CD4-positive, alpha-beta memory T cell (primary cell): ENCODE measurements at regions not wholly inside any gene's neighbourhood (a gene's known extent, or its start where the extent isn't known, plus 50 kb on each side); places are given as distances from the start of the nearest gene placed in this dataset.

ENCODE experiments used
- CTCF ChIA-PET: fragments of 350-600 bp; sonication (Branson Sonifier 250); formaldehyde crosslinking; loops from one replicate; lab custom pipeline; 2021; ENCODE audit warnings: inconsistent platforms; ENCODE audit not compliant: partially characterized antibody; lab: Charles Lee
- POLR2A ChIA-PET: fragments of 350-600 bp; sonication (Branson Sonifier 250); formaldehyde crosslinking; loops from one replicate; lab custom pipeline; 2021; ENCODE audit not compliant: partially characterized antibody; lab: Charles Lee
- DNase-seq, 5 donors: peaks; one replicate each; pipeline versions ENCODE4 v3.0.0 to v3.0.0-alpha.2; 2020 to 2022; ENCODE audit warnings: mixed read lengths in 1 of 5
- H3K27ac ChIP-seq: one replicate; pipeline ENCODE4 v1.7.0; 2013; ENCODE audit warnings: low read depth, low read length
- H3K27me3 ChIP-seq: 2 replicates; pipeline ENCODE4 v1.7.0; 2013; ENCODE audit warnings: mild to moderate bottlenecking, low read length, moderate library complexity; ENCODE audit not compliant: insufficient read depth
- H3K36me3 ChIP-seq: 2 replicates; pipeline ENCODE4 v1.7.0; 2013; ENCODE audit warnings: mild to moderate bottlenecking, low read length, moderate library complexity; ENCODE audit not compliant: insufficient read depth
- H3K4me1 ChIP-seq: 2 replicates; pipeline ENCODE4 v1.7.0; 2013; ENCODE audit warnings: mild to moderate bottlenecking, low read length, moderate library complexity; ENCODE audit not compliant: insufficient read depth
- H3K4me3 ChIP-seq, 2 donors: one replicate each; pipeline ENCODE4 v1.7.0; 2013; ENCODE audit warnings: low read length in 2 of 2, mild to moderate bottlenecking in 1 of 2
- H3K9me3 ChIP-seq, 2 donors: one replicate each; pipeline ENCODE4 v1.7.0; 2013; ENCODE audit warnings: low read length in 2 of 2, control low read depth in 1 of 2; ENCODE audit not compliant: control insufficient read depth in 1 of 2
- H3K27ac Mint-ChIP-seq, 7 donors: one replicate each; pipeline ENCODE4 v1.8.0; 2020 to 2021; ENCODE audit warnings: mixed read lengths in 7 of 7, mild to moderate bottlenecking in 6 of 7, inconsistent platforms in 3 of 7, moderate library complexity in 3 of 7
- H3K27me3 Mint-ChIP-seq, 2 donors: one replicate each; pipeline ENCODE4 v1.8.0; 2020 to 2021; ENCODE audit warnings: mixed read lengths in 2 of 2
- H3K36me3 Mint-ChIP-seq, 2 donors: one replicate each; pipeline ENCODE4 v1.8.0; 2020 to 2021; ENCODE audit warnings: mixed read lengths in 2 of 2, inconsistent platforms in 1 of 2, mild to moderate bottlenecking in 1 of 2
- H3K4me1 Mint-ChIP-seq, 4 donors: one replicate each; pipeline ENCODE4 v1.8.0; 2020 to 2021; ENCODE audit warnings: mixed read lengths in 4 of 4, mild to moderate bottlenecking in 1 of 4
- H3K4me3 Mint-ChIP-seq, 8 donors: one replicate each; pipeline ENCODE4 v1.8.0; 2020 to 2021; ENCODE audit warnings: mixed read lengths in 8 of 8, mild to moderate bottlenecking in 7 of 8, moderate library complexity in 6 of 8, inconsistent platforms in 3 of 8
- H3K9me3 Mint-ChIP-seq, 8 donors: one replicate each; pipeline ENCODE4 v1.8.0; 2020 to 2021; ENCODE audit warnings: mixed read lengths in 8 of 8, mild to moderate bottlenecking in 5 of 8, inconsistent platforms in 3 of 8, moderate library complexity in 1 of 8
- intact Hi-C: fragments of 100-400 bp; cut with micrococcal nuclease; formaldehyde crosslinking; loops from one replicate; pipeline ENCODE4 v1.15.1; 2023

DNA sequence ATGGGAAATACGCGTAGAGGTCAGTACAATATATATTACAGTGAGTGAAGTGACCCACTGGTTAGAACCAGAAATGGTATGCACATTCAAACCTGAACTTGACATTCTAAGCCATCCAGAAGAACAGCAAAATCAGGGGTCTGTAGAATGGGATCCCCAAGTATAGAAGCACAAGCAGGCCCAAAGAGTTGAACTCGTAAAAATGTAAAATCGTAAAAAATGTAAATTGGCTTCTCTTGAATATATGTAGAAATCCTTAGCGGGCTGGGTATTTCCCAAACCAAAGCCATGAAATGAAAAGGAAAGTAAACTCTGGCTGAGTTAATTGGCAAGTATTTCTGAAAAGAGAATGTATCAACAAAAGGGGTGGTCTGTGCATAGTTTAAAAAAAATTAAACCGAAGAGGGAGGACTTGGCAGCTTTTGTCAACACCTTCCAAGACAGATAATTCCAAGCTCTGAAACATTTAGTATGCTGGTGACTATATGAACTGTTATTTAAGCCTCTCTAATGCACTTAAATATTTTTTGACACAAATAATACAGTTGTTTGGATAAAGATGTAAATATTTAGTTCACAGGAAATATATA, 1505.6 kb upstream of the FLRT2 start:
- Mint-ChIP-seq H3K4me1 (no peaks in the 10 kb centered on the region), H3K9me3 (peaks cover 0 to 30% (median 13%) of the 10 kb centered on the region in 8 donors)

DNA sequence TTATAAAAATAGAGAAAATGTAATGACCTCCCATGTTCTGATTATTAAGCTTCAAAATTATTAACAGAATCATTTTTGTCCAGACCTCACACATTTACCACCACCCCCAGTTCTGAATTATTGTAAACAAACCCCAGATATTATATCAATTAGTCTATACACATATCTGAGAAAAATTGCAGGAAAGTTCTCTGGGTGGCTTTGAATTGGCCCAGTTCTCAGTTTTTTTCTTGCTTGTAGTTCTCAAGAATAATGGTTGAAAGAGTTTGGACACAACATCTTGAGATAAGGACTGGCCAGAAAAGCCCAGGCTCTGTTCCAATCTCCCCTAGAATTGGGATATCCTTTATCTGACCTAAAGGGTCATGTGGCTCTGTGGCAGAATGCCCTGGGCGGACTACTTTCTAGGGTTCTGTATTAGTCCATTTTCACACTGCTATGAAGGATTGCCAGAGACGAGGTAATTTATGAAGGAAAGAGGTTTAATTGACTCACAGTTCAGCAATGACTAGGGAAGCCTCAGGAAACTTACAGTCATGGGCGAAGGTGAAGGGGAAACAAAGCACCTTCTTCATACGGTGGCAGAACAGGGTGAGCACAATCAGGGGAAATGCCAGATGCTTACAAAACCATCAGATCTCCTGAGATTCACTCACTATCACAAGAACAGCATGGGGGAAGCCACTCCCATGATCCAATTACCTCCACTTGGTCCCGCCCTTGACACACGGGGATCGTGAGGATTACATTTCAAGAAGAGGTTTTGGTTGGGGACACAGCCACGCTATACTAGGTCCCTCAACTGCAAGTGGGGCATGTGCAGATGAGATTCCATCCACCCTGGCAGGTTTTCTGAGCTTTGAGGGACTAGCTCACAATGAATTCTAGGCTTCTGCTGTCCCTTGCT, 1504.6 kb upstream of the FLRT2 start:
- no peaks in the 10 kb centered on the region for H3K36me3 Mint-ChIP-seq
- peaks cover 0 to 28% (median 13%) of the 10 kb centered on the region in 8 donors for H3K9me3 Mint-ChIP-seq
- H3K27ac Mint-ChIP-seq = no peak overlapping the region
- Histone ChIP-seq H3K4me3 (no peak overlapping the region), H3K36me3 (no peaks in the 10 kb centered on the region), H3K27me3 (no peaks in the 10 kb centered on the region), H3K27ac (no peak overlapping the region), H3K4me1 (no peaks in the 10 kb centered on the region), H3K9me3 (no peaks in the 10 kb centered on the region)
- intact Hi-C loops = no loop called here
- DNase-seq = no peak
- ChIA-PET POLR2A (no interaction called here), CTCF (no interaction called here)
- no peaks in the 10 kb centered on the region for H3K4me1 Mint-ChIP-seq
- no peak overlapping the region for H3K4me3 Mint-ChIP-seq
- H3K27me3 Mint-ChIP-seq = no peaks in the 10 kb centered on the region

More for the DNA sequence above, 1505.6 kb upstream of the FLRT2 start:
- no peak for DNase-seq
- Mint-ChIP-seq H3K36me3 (no peaks in the 10 kb centered on the region), H3K27ac (no peak overlapping the region), H3K4me3 (no peak overlapping the region), H3K27me3 (no peaks in the 10 kb centered on the region)
- Histone ChIP-seq H3K36me3 (no peaks in the 10 kb centered on the region), H3K27me3 (no peaks in the 10 kb centered on the region), H3K9me3 (no peaks in the 10 kb centered on the region), H3K4me3 (no peak overlapping the region), H3K4me1 (no peaks in the 10 kb centered on the region), H3K27ac (no peak overlapping the region)
- ChIA-PET CTCF (no interaction called here), POLR2A (no interaction called here)
- intact Hi-C loops = no loop called here

DNA sequence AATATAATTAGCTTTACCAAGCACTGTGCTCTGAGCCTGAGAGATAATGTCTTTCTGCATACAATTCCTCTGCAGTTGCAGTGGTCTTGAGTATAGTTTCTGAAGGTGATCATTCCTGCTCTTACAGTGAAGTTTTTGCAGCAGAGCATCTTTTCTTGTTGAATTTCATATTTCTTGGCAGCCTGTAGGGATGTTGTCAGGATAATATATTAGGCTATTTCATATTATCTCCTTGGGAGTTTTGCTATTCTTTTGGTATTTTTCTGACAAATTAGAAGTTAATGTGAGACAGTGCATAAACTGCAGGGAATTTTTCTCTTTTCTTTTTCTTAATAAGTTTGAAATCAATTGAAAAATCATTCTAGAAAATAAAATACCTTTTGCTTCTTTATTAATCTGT, 1502.6 kb upstream of the FLRT2 start:
- Mint-ChIP-seq H3K9me3 (peaks cover 0 to 31% (median 13%) of the 10 kb centered on the region in 8 donors), H3K4me1 (no peaks in the 10 kb centered on the region), H3K4me3 (no peak overlapping the region), H3K27ac (no peak overlapping the region), H3K36me3 (no peaks in the 10 kb centered on the region), H3K27me3 (no peaks in the 10 kb centered on the region)
- intact Hi-C loops = no loop called here
- no peak for DNase-seq
- ChIA-PET POLR2A (no interaction called here), CTCF (no interaction called here)
- no peaks in the 10 kb centered on the region for H3K4me1 ChIP-seq
- no peaks in the 10 kb centered on the region for H3K36me3 ChIP-seq
- no peaks in the 10 kb centered on the region for H3K27me3 ChIP-seq
- H3K27ac ChIP-seq = no peak overlapping the region
- no peaks in the 10 kb centered on the region for H3K9me3 ChIP-seq
- H3K4me3 ChIP-seq = no peak overlapping the region

DNA sequence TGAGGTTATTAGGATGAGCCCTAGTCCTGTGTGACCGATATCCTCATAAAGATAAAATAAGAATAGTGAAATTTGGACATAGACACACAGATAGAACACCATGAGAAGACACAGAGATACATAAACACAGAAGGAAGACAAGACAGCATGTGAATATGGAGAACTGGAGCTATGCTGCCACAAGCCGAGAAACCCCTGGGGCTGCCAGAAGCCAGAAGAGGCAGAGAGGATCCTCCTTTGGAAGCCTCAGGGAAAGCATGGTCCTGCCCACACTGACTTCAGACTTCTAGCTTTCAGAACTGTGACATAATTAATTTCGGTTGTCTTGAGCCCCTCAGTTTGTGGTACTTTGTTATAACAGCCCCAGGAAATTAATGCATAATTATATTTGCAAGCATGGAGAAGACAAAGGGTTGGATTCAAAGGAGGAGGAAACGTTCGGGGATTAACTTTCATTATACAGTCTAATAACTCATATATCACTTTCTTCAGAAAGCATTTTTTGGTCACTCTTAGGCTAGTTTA, 1501.8 kb upstream of the FLRT2 start:
- ChIA-PET POLR2A (no interaction called here), CTCF (no interaction called here)
- Histone ChIP-seq H3K27me3 (no peaks in the 10 kb centered on the region), H3K36me3 (no peaks in the 10 kb centered on the region), H3K4me3 (no peak overlapping the region), H3K9me3 (no peaks in the 10 kb centered on the region), H3K27ac (no peak overlapping the region), H3K4me1 (no peaks in the 10 kb centered on the region)
- H3K27me3 Mint-ChIP-seq = no peaks in the 10 kb centered on the region
- no peak overlapping the region for H3K27ac Mint-ChIP-seq
- intact Hi-C loops = no loop called here
- no peak overlapping the region for H3K4me3 Mint-ChIP-seq
- peaks cover 0 to 29% (median 12%) of the 10 kb centered on the region in 8 donors for H3K9me3 Mint-ChIP-seq
- no peak for DNase-seq
- H3K36me3 Mint-ChIP-seq = no peaks in the 10 kb centered on the region
- no peaks in the 10 kb centered on the region for H3K4me1 Mint-ChIP-seq

DNA sequence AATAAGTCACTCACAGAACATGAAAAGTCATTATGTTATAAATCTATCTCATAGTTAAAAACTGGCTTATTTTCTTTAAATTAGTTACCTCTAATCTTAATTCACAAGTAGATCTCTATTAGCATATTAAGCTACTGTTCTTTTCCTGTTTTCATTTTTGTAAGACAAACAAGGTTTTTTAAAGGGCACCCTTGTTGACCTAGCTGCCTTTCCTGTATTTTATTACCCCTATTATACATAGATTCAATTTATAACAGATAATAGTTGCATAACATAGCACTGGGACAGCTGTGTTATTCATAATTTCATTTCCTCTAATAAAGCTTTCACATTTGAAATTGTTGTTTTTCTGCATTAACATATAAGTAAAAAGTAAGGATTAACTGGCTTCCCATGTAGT, 1500.7 kb upstream of the FLRT2 start:
- H3K27me3 ChIP-seq = no peaks in the 10 kb centered on the region
- H3K9me3 Mint-ChIP-seq = peaks cover 0 to 25% (median 4%) of the 10 kb centered on the region in 8 donors
- no peak for DNase-seq
- H3K27ac Mint-ChIP-seq = no peak overlapping the region
- no peaks in the 10 kb centered on the region for H3K36me3 ChIP-seq
- CTCF ChIA-PET = no interaction called here
- no peaks in the 10 kb centered on the region for H3K36me3 Mint-ChIP-seq
- H3K4me3 ChIP-seq = no peak overlapping the region
- no peaks in the 10 kb centered on the region for H3K4me1 Mint-ChIP-seq
- H3K4me3 Mint-ChIP-seq = no peak overlapping the region
- intact Hi-C loops = no loop called here
- POLR2A ChIA-PET = no interaction called here
- no peak overlapping the region for H3K27ac ChIP-seq
- H3K9me3 ChIP-seq = no peaks in the 10 kb centered on the region
- no peaks in the 10 kb centered on the region for H3K4me1 ChIP-seq
- H3K27me3 Mint-ChIP-seq = no peaks in the 10 kb centered on the region

DNA sequence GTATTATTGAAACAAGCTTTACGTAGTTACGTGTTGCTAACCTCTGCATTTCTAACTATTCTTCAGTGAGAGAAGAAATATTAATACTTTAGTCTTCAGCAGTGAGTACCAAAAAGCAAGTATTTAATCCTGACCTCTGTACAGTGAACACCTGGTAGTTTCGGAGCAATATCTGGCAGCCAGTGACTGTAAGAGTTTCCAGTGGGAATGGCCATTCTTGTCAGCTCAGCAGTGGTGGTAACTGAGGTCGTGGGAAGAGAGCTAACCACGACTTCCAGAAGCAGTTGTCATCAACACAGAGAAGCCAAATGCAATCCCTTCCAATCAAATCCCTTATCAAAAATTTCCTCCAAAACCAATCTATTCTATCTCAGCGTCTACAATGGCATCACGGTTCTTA, 1500.2 kb upstream of the FLRT2 start:
- Mint-ChIP-seq H3K27me3 (no peaks in the 10 kb centered on the region), H3K27ac (no peak overlapping the region), H3K4me1 (no peaks in the 10 kb centered on the region), H3K9me3 (peaks cover 0 to 22% (median 4%) of the 10 kb centered on the region in 8 donors), H3K36me3 (no peaks in the 10 kb centered on the region), H3K4me3 (no peak overlapping the region)
- Histone ChIP-seq H3K27me3 (no peaks in the 10 kb centered on the region), H3K36me3 (no peaks in the 10 kb centered on the region), H3K4me3 (no peak overlapping the region), H3K4me1 (no peaks in the 10 kb centered on the region), H3K9me3 (no peaks in the 10 kb centered on the region), H3K27ac (no peak overlapping the region)
- no peak for DNase-seq
- intact Hi-C loops = no loop called here
- ChIA-PET CTCF (no interaction called here), POLR2A (no interaction called here)

DNA sequence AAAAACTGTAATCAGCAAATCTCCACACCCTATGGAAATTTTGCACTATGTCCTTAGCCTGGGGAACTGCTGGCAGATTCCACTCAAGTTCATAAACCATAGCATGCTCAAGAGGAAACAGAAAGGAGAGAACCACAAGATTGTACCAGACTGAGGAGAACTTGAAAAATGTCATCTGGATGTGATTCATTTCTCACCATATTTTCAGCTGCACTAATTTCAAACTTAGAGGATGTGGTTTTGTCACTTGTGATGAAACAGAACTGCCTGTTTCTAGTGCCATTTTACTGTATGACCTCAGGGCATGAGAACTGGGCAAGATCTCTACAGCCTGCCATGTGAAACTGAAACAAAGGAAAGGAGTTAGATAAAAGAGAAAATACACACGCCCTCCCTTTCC, 1493.1 kb upstream of the FLRT2 start:
- intact Hi-C loops = no loop called here
- Histone ChIP-seq H3K4me3 (no peak overlapping the region), H3K9me3 (no peaks in the 10 kb centered on the region), H3K27me3 (no peaks in the 10 kb centered on the region), H3K4me1 (no peaks in the 10 kb centered on the region), H3K27ac (no peak overlapping the region), H3K36me3 (no peaks in the 10 kb centered on the region)
- Mint-ChIP-seq H3K4me1 (no peaks in the 10 kb centered on the region), H3K36me3 (no peaks in the 10 kb centered on the region), H3K9me3 (peaks cover 0 to 17% (median 13%) of the 10 kb centered on the region in 8 donors), H3K27ac (no peak overlapping the region), H3K27me3 (no peaks in the 10 kb centered on the region), H3K4me3 (no peak overlapping the region)
- ChIA-PET CTCF (no interaction called here), POLR2A (no interaction called here)
- no peak for DNase-seq
